ENCODE measurements at regions not wholly inside any gene's neighbourhood (a gene's known extent, or its start where the extent isn't known, plus 50 kb on each side); places are given as distances from the start of the nearest gene placed in this dataset.

DNA sequence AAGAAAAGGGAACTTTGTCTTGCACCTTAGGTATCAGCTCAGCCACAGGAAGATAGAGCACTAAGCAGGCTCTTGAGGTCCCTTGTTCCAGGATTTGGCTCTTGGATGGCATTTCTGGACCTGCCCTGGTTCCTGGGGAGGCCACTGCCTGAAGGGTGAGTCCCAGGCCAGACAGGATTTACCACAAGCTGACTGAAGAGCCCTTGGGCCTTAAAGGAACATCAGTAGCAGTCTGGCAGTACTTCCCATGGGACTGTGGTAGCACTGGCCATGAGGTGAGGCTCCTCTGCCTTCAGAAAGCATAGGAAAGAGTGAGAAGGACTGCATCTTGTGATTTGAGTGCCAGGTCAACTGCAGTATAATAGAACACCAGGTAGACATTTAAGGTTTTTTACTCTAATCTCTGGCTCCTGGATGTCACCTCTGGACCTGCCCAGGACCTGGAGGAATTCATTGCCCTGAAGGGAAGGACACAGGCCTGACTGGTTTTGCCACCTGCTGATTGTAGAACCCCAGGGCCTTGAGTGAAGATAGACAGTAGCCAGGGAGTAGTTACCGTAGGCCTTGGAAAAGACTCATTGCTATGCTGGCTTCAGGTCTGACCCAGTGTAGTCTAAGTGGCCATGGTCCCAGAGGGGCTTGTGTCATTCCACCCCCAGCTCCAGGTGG, 154.4 kb upstream of the CREB1 start:
- TF ChIP-seq RAD21 (IDR thresholded peaks at IDR 0.05; ENCODE audit: low read depth) (no peak), YY1 (IDR thresholded peaks at IDR 0.05; ENCODE audit: low read depth) (no peak)

DNA sequence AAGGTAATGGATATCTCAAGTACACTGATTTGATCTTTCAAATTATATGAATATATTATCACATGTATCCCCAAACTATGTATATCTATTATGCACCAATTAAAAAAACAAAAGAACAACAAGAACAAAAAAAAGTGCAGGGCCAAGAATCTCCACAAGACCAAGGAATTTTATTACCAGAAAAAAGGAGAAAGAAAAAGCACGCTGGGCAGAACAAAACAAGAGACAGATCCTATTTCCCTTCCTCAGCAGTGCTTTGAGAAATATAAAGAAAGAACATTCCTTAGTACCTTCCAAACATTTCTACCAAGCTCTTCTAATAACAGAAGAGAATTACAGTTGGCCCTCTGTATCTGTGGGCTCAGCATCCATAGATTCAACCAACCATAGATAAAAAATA, 144.7 kb upstream of the CREB1 start:
- TF ChIP-seq, protein P1, sequence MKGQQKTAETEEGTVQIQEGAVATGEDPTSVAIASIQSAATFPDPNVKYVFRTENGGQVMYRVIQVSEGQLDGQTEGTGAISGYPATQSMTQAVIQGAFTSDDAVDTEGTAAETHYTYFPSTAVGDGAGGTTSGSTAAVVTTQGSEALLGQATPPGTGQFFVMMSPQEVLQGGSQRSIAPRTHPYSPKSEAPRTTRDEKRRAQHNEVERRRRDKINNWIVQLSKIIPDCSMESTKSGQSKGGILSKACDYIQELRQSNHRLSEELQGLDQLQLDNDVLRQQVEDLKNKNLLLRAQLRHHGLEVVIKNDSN (IDR thresholded peaks at IDR 0.05) = no peak
- TF ChIP-seq NFIC (IDR thresholded peaks at IDR 0.05) (no peak), EGR1 (IDR thresholded peaks at IDR 0.05) (no peak), CEBPB (IDR thresholded peaks at IDR 0.05) (no peak), TEAD4 (IDR thresholded peaks at IDR 0.05) (no peak), RAD21 (IDR thresholded peaks at IDR 0.05; ENCODE audit: low read depth) (no peak), REST (IDR thresholded peaks at IDR 0.05; ENCODE audit: low read depth) (no peak), FOXM1 (IDR thresholded peaks at IDR 0.05; ENCODE audit: borderline replicate concordance, low read depth) (no peak), YY1 (IDR thresholded peaks at IDR 0.05; ENCODE audit: low read depth) (no peak), EP300 (IDR thresholded peaks at IDR 0.05; ENCODE audit: borderline replicate concordance) (no peak)
- TF ChIP-seq, protein P2, sequence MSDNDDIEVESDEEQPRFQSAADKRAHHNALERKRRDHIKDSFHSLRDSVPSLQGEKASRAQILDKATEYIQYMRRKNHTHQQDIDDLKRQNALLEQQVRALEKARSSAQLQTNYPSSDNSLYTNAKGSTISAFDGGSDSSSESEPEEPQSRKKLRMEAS (IDR thresholded peaks at IDR 0.05) = no peak

GRCh38 chr2:207385903-207386302, 143.9 kb upstream of the CREB1 start:
- no peak for TF ChIP-seq TEAD4 (IDR thresholded peaks at IDR 0.05)
- no peak for TF ChIP-seq EP300 (IDR thresholded peaks at IDR 0.05; ENCODE audit: borderline replicate concordance)
- no peak for TF ChIP-seq REST (IDR thresholded peaks at IDR 0.05; ENCODE audit: low read depth)
- TF ChIP-seq CEBPB (IDR thresholded peaks at IDR 0.05) = no peak
- TF ChIP-seq CREB1 (IDR thresholded peaks at IDR 0.05; ENCODE audit: low read depth) = no peak
- TF ChIP-seq EGR1 (IDR thresholded peaks at IDR 0.05) = no peak
- TF ChIP-seq RAD21 (IDR thresholded peaks at IDR 0.05; ENCODE audit: low read depth) = no peak
- TF ChIP-seq, protein P2 (IDR thresholded peaks at IDR 0.05) = no peak
- TF ChIP-seq, protein P1 (IDR thresholded peaks at IDR 0.05) = no peak
- TF ChIP-seq FOXM1 (IDR thresholded peaks at IDR 0.05; ENCODE audit: borderline replicate concordance, low read depth) = no peak
- no peak for TF ChIP-seq YY1 (IDR thresholded peaks at IDR 0.05; ENCODE audit: low read depth)

DNA sequence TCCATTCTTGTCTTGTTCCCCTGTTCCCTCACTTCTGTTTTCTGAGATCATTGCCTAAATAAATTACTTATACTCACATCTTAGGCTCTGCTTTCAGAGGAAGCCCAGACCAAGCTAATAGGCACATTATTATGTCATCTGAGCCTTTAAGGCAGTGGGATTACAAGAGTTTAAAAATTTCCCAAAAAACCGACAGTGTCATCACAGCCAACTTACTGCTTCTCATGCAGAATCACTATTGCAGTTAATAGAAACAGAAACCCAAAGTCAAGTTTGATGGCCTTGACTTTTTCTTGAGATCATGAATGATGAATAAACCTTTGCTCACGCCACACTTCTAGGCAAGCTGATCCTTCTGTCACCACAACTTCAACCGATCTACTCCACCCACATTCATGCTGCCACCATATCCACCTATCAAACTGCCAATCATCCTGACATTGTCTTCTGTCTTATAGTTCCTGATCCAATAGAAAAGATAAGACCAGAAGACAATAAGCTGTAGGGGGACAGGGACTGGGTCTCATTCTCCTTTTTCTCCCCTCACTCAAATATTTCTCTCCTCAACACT, 142.7 kb upstream of the CREB1 start:
- TF ChIP-seq ZBTB7A (IDR thresholded peaks at IDR 0.05; ENCODE audit: low read depth) = no peak
- no peak for TF ChIP-seq EGR1 (IDR thresholded peaks at IDR 0.05)
- no peak for TF ChIP-seq FOXM1 (IDR thresholded peaks at IDR 0.05; ENCODE audit: borderline replicate concordance, low read depth)
- TF ChIP-seq, protein P2 (IDR thresholded peaks at IDR 0.05) = no peak
- no peak for TF ChIP-seq CEBPB (IDR thresholded peaks at IDR 0.05)

DNA sequence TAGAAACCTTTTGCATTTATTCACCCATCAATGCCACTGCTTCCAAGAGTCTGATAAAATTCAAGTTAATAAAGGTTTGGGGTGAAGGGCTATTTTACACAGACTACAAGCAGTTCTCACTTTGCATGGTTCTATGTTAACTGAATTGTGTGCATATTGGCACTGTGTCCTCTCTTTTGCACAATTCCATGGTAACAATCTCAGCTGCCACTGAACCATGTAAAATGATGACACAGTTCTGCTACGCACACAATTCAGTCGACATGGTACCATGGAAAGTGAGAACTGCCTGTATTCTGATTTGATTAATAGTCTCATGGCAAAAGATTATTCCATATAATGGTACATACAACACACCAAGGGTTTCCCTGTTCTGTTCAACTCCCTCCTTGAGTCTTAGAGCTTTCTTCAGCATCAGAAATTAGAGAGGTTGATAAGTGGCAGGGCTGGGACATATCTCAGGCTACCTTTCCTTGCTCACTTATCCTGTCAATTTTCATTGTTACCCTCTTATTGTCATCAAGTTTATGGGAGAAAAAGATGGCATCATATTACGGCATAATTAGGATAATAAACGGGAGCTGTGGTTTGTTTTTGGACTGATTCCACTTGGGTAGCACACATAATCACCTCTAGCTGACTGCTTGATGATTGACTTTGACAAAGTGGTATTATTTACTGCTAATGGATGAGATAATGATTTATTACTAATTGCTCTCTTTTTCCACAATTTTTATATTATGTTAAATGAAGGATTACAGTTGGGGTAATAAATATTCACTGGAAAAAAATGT, 139.3 kb upstream of the CREB1 start:
- TF ChIP-seq EP300 (IDR thresholded peaks at IDR 0.05; ENCODE audit: borderline replicate concordance) = no peak

- TF ChIP-seq REST (IDR thresholded peaks at IDR 0.05; ENCODE audit: low read depth) = no peak
- TF ChIP-seq ZBTB7A (IDR thresholded peaks at IDR 0.05; ENCODE audit: low read depth) = no peak
- no peak for TF ChIP-seq CREB1 (IDR thresholded peaks at IDR 0.05; ENCODE audit: low read depth)
- no peak for TF ChIP-seq TEAD4 (IDR thresholded peaks at IDR 0.05)
- TF ChIP-seq TCF12 (IDR thresholded peaks at IDR 0.05; ENCODE audit: low read depth) = no peak
- no peak for TF ChIP-seq RAD21 (IDR thresholded peaks at IDR 0.05; ENCODE audit: low read depth)
- no peak for TF ChIP-seq TAF1 (IDR thresholded peaks at IDR 0.05; ENCODE audit: low read depth)
- TF ChIP-seq, protein P1 (IDR thresholded peaks at IDR 0.05) = no peak
- TF ChIP-seq, protein P2 (IDR thresholded peaks at IDR 0.05) = no peak
- no peak for TF ChIP-seq NFIC (IDR thresholded peaks at IDR 0.05)
- TF ChIP-seq CEBPB (IDR thresholded peaks at IDR 0.05) = no peak
- TF ChIP-seq EP300 (IDR thresholded peaks at IDR 0.05; ENCODE audit: borderline replicate concordance) = no peak
- no peak for TF ChIP-seq YY1 (IDR thresholded peaks at IDR 0.05; ENCODE audit: low read depth)
- no peak for TF ChIP-seq FOXM1 (IDR thresholded peaks at IDR 0.05; ENCODE audit: borderline replicate concordance, low read depth)
- TF ChIP-seq EGR1 (IDR thresholded peaks at IDR 0.05) = no peak
These were observed 135.5 kb upstream of the CREB1 start for GRCh38 chr2:207394203-207394781.

Data from Ishikawa (cell line).